Gastroesophageal sphincter (tissue), 4 donors: ENCODE measurements at regions not wholly inside any gene's neighbourhood (a gene's known extent, or its start where the extent isn't known, plus 50 kb on each side); places are given as distances from the start of the nearest gene placed in this dataset.

Experiments
- ATAC-seq: fragments of 150-250 bp; one replicate; pipeline ENCODE4 v1.9.1; 2016; ENCODE audit warnings: mild to moderate bottlenecking, moderate library complexity
- H3K27ac ChIP-seq, 4 donors: fragments of 200-600 bp; sonication (generic) in 3 of 4; 1 replicate in 3 of 4; 2 replicates in 1 of 4; pipeline ENCODE4 v1.5.1; 2016 to 2019
- H3K27me3 ChIP-seq: fragments of 200-600 bp; sonication (generic); one replicate; pipeline ENCODE4 v1.5.1; 2019
- H3K36me3 ChIP-seq, 2 donors: fragments of 200-600 bp; sonication (generic); one replicate each; pipeline ENCODE4 v1.5.1; 2019; ENCODE audit warnings: control low read depth in 1 of 2
- H3K4me1 ChIP-seq, 3 donors: fragments of 200-600 bp; sonication (generic); 1 replicate in 2 of 3; 2 replicates in 1 of 3; pipeline ENCODE4 v1.5.1; 2016 to 2019; ENCODE audit warnings: control low read depth in 2 of 3
- H3K4me3 ChIP-seq, 2 donors: fragments of 200-600 bp; sonication (generic); one replicate each; pipeline ENCODE4 v1.5.1; 2019; ENCODE audit warnings: mild to moderate bottlenecking in 1 of 2, moderate library complexity in 1 of 2
- H3K9me3 ChIP-seq, 3 donors: fragments of 200-600 bp; sonication (generic); one replicate each; pipeline ENCODE4 v1.5.1; 2017 to 2019; ENCODE audit warnings: control low read depth in 2 of 3
- EP300 ChIP-seq: sonication (generic); formaldehyde crosslinking; IDR thresholded peaks from one replicate; pipeline ENCODE4 v1.6.1; 2017; ENCODE audit warnings: antibody characterized with exemption, mild to moderate bottlenecking
- POLR2A ChIP-seq, 2 donors: fragments of 450-650 bp; IDR thresholded peaks; one replicate each; pipeline ENCODE4 v1.6.1; 2017; ENCODE audit warnings: antibody characterized with exemption in 2 of 2, mild to moderate bottlenecking in 2 of 2, moderate library complexity in 1 of 2
- POLR2AphosphoS5 ChIP-seq: sonication (generic); formaldehyde crosslinking; IDR thresholded peaks from one replicate; pipeline ENCODE4 v1.6.1; 2017; ENCODE audit warnings: antibody characterized with exemption
- WGBS, 2 donors: methylation state at CpG; one replicate each; pipeline ENCODE4 v1.1.5; 2018; ENCODE audit warnings: low coverage in 1 of 2; 5-methylcytosine and 5-hydroxymethylcytosine counted together
- TF ChIP-seq, protein P1 (sequence below), 4 experiments: fragments of 200-600 bp in 2 of 4; fragments of 450-650 bp in 2 of 4; sonication (generic) in 1 of 4; IDR thresholded peaks; one replicate each; pipeline ENCODE4 v1.5.1; 2017 to 2019; ENCODE audit warnings: antibody characterized with exemption in 4 of 4, mild to moderate bottlenecking in 2 of 4, moderate library complexity in 2 of 4

DNA sequence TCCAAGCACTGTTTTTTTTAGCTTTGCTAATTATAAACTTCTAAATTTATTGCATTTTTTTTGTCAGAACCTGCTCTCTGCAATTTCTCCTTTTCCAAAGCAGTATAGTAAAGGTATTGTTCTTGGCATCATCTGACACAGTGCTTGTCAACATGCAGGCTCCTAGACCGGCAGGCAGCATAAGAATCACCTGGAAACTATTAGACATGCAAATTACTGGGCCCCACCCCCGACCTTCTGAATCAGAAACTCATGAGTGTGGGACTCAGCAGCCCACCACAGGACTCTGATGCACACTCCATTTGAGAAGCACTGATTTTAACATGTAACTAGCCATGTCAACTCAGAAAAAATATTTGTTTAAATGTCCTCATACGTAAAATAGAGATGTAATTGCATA lies 551.1 kb upstream of the CELF4 start:
- TF ChIP-seq POLR2A (IDR thresholded peaks at IDR 0.05) (no peak), POLR2AphosphoS5 (no peak), EP300 (no peak)
- TF ChIP-seq, protein P1, sequence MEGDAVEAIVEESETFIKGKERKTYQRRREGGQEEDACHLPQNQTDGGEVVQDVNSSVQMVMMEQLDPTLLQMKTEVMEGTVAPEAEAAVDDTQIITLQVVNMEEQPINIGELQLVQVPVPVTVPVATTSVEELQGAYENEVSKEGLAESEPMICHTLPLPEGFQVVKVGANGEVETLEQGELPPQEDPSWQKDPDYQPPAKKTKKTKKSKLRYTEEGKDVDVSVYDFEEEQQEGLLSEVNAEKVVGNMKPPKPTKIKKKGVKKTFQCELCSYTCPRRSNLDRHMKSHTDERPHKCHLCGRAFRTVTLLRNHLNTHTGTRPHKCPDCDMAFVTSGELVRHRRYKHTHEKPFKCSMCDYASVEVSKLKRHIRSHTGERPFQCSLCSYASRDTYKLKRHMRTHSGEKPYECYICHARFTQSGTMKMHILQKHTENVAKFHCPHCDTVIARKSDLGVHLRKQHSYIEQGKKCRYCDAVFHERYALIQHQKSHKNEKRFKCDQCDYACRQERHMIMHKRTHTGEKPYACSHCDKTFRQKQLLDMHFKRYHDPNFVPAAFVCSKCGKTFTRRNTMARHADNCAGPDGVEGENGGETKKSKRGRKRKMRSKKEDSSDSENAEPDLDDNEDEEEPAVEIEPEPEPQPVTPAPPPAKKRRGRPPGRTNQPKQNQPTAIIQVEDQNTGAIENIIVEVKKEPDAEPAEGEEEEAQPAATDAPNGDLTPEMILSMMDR (IDR thresholded peaks at IDR 0.05): no peak
- no peak overlapping the region for H3K27ac ChIP-seq
- H3K27me3 ChIP-seq: no peaks in the 10 kb centered on the region
- H3K4me1 ChIP-seq: no peaks in the 10 kb centered on the region
- no peak overlapping the region for H3K4me3 ChIP-seq
- no peak for ATAC-seq
- WGBS, 2 donors: 47 to 71% methylated on average over 3 of the region's 3 CpGs
- no peaks in the 10 kb centered on the region for H3K9me3 ChIP-seq
- no peaks in the 10 kb centered on the region for H3K36me3 ChIP-seq

DNA sequence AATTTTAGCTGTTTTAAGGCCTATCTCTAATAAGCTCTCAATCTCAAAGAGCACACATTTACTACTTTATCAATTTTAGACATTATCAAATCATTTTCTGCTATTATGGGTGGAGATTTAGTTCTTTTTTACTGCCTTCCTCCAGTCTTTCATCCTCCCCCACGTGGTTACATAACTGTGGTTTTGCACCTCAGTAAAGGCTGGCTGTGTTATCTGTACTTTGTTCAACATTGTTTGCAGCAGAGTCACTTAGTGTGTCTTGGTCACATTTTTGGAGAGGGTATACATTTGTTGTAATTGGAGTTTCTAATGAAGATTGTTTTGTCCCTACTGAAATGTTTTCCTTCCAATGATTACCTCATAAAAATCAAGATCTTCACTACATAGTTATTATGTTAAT lies 549.6 kb upstream of the CELF4 start:
- no peaks in the 10 kb centered on the region for H3K4me1 ChIP-seq
- H3K27ac ChIP-seq: no peak overlapping the region
- WGBS, 2 donors: 56% methylated on average over 1 of the region's 1 CpG; no CpG with 5 or more reads in 1 of the 2 donors
- H3K27me3 ChIP-seq: no peaks in the 10 kb centered on the region
- no peaks in the 10 kb centered on the region for H3K36me3 ChIP-seq
- H3K9me3 ChIP-seq: no peaks in the 10 kb centered on the region
- ATAC-seq: no peak
- no peak for TF ChIP-seq EP300
- no peak for TF ChIP-seq POLR2AphosphoS5
- TF ChIP-seq, protein P1 (IDR thresholded peaks at IDR 0.05): no peak
- TF ChIP-seq POLR2A (IDR thresholded peaks at IDR 0.05): no peak
- H3K4me3 ChIP-seq: no peak overlapping the region

DNA sequence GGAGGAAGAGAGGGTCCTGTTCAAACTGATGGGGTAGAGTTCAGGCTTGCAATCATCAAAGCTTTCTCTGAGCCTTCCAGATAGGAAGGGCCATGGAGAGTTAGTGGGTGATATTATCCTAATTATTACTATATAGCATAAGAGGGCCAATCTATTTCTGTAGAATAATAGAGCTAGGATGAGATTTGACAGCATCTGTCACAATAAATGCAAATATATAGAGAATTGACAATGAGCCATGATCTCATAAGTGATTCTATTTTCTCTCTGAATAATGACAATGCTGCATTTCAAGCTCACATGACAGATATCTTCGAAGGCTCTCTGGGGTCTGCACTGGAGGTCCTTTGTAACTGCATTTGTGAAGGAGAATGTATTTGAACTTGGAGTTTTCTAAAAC lies 521.9 kb upstream of the CELF4 start:
- H3K4me3 ChIP-seq: no peak overlapping the region
- no peak overlapping the region for H3K27ac ChIP-seq
- TF ChIP-seq POLR2A (IDR thresholded peaks at IDR 0.05): no peak
- no peak for TF ChIP-seq EP300
- TF ChIP-seq, protein P1 (IDR thresholded peaks at IDR 0.05): no peak
- TF ChIP-seq POLR2AphosphoS5: no peak
- 82 to 90% methylated on average over 1 of the region's 1 CpG for WGBS, 2 donors
- H3K9me3 ChIP-seq: no peaks in the 10 kb centered on the region
- H3K27me3 ChIP-seq: no peaks in the 10 kb centered on the region
- H3K36me3 ChIP-seq: no peaks in the 10 kb centered on the region
- no peak for ATAC-seq
- H3K4me1 ChIP-seq: no peaks in the 10 kb centered on the region

DNA sequence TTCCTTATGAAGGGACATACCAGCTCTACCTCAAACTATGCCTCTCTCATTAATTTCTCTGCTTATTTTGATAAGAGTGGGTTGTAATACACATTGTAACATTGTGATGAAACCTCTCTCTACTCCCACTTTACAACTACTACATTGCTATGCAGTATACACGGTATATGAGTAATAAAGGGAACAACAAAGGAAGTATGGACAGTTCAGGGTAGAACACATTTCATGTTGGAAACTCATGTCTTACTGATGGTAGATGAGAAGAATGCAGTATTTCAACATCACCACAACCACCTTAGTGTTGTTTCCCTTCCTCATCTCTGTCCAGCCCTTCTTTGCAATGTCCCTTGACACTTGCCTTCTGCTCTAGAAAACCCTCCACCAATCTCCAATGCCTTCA lies 515.9 kb upstream of the CELF4 start:
- Histone ChIP-seq H3K4me1 (no peaks in the 10 kb centered on the region), H3K4me3 (no peak overlapping the region), H3K9me3 (no peaks in the 10 kb centered on the region), H3K27me3 (no peaks in the 10 kb centered on the region), H3K36me3 (no peaks in the 10 kb centered on the region), H3K27ac (no peak overlapping the region)
- ATAC-seq: no peak
- 77 to 92% methylated on average over 1 of the region's 1 CpG for WGBS, 2 donors
- no peak for TF ChIP-seq EP300
- TF ChIP-seq POLR2AphosphoS5: no peak
- no peak for TF ChIP-seq POLR2A (IDR thresholded peaks at IDR 0.05)
- TF ChIP-seq, protein P1 (IDR thresholded peaks at IDR 0.05): no peak

DNA sequence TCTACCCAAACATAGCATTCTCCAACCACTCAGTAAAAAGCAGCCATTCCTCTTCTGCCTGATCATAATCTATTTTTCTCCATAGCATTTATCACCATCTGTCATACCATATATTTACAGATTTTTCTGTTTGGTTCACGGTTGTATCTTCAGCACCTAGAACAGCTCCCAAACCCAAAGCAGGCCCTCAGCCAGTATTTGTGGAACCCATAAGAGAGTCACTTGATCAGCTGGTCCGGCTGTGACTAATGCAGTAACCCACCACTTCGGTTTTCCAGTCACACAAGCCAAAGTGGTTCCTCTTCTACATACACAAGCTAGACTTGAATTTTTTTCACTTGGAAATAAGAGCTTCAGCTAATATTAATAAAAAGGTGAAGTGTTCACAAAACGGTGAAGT lies 511.6 kb upstream of the CELF4 start:
- H3K27me3 ChIP-seq: no peaks in the 10 kb centered on the region
- no peak for ATAC-seq
- 26 to 57% methylated on average over 3 to 4 of the region's 4 CpGs for WGBS, 2 donors

More for the DNA sequence above, 511.6 kb upstream of the CELF4 start:
- TF ChIP-seq POLR2A (IDR thresholded peaks at IDR 0.05) (no peak), EP300 (no peak), POLR2AphosphoS5 (no peak)
- TF ChIP-seq, protein P1 (IDR thresholded peaks at IDR 0.05): no peak
- Histone ChIP-seq H3K27ac (no peak overlapping the region), H3K36me3 (no peaks in the 10 kb centered on the region), H3K4me1 (no peaks in the 10 kb centered on the region), H3K4me3 (no peak overlapping the region), H3K9me3 (no peaks in the 10 kb centered on the region)
